Hindlimb muscle (tissue), 1 donor: ENCODE measurements at regions not wholly inside any gene's neighbourhood (a gene's known extent, or its start where the extent isn't known, plus 50 kb on each side); places are given as distances from the start of the nearest gene placed in this dataset.
"Not testable (repeated sequence)": the region's sequence is repeated elsewhere in the genome, so short reads cannot be mapped to it uniquely, and the experiment has no call there.

Experiments
- DNase-seq: peaks from one replicate; pipeline ENCODE4 v3.0.0-alpha.2; 2013

GRCh38 chr12:124130691-124131591 is 157.9 kb downstream of the ZNF664 start:
- DNase-seq = no peak

- DNase-seq = no peak
These were observed 158.6 kb downstream of the ZNF664 start for GRCh38 chr12:124131659-124132058.

- no peak for DNase-seq
These were observed 159.5 kb downstream of the ZNF664 start for GRCh38 chr12:124132530-124132929.

DNA sequence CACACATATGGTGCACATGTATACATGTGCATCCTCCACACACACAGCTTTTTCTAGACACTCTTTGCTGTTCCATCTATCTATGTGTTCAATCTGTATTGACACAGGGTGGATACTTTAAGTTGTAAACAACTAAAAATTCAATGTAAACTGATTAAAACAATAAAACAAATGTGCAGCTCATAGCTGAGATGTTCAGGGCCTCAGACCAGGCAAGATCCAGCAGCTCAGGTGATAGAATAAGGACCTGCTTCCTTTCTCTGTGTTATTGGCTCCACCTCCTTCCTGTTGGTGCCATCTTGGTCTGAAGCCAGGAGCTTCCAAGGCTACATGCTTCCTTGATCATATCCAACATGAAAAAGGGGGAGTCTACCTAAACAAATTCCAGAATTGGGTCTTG is 158.1 kb upstream of the RFLNA start:
- DNase-seq = no peak

- no peak for DNase-seq
These were observed 153.9 kb upstream of the RFLNA start for GRCh38 chr12:124140944-124141486.

DNA sequence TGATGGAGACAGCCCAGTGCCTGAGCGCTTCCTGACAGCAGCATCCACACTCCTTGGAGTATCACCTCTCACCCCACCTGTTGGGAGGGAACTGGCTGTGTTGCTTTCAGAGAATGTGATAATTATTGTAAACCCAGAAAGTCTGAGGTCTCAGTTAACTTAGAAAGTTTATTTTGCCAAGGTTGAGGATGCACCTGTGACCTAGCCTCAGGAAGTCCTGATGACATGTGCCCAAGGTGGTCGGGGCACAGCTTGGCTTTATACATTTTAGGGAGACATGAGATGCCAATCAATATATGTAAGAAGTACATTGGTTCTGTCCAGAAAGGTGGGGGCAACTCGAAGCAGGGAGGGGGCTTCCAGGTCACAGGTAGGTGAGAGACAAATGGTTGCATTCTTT is 153.3 kb upstream of the RFLNA start:
- not testable (repeated sequence) for DNase-seq

- DNase-seq = no peak
These were observed 152.4 kb upstream of the RFLNA start for GRCh38 chr12:124142395-124143035.

DNA sequence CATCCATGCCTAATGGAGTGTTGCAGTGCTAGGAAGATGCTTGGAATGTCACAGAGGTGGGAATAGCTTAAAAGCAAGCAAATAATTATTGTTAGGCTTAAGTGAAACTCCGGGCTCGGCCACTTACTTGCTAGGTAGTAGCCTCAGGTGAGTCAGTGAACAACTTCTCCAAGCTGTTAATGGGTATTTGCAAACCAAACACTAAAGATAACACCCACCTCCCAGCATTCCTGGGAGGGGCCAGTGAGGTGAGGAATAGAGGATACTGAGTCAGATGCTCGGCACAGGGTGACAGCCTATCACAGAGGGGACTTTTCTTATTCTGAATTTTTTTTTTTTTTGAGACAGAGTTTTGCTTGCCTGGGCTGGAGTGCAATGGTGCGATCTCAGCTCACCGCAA is 151.2 kb upstream of the RFLNA start:
- DNase-seq = no peak

GRCh38 chr12:124144531-124145194 is 150.2 kb upstream of the RFLNA start:
- DNase-seq = no peak

DNA sequence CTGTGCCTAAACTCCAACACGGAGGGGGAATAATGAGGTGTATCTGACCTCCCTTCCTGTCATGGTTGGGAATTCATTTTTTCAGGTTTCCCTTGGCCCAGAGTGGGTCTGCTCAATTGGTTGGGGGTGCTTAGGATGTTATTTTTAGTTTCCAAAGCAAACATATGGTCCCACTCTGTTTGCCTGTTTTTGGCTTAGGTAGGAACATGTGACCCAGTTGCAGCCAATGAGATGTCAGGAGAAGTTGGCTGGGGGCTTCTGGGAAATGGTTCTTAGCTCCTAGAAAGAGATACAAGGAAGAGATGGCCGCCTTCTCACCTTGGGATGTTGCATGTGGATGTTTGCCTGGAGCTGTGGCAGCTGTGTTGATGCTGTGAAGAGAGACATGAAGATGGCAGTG is 147.9 kb upstream of the RFLNA start:
- DNase-seq = no peak

GRCh38 chr12:124147575-124147974 is 147.3 kb upstream of the RFLNA start:
- DNase-seq = no peak

GRCh38 chr12:124148481-124149273 is 146.2 kb upstream of the RFLNA start:
- DNase-seq = peak; percentile 49

GRCh38 chr12:124149287-124149686 is 145.6 kb upstream of the RFLNA start:
- no peak for DNase-seq

GRCh38 chr12:124150168-124150567 is 144.7 kb upstream of the RFLNA start:
- DNase-seq = no peak

- DNase-seq = no peak
These were observed 143.3 kb upstream of the RFLNA start for GRCh38 chr12:124151583-124151982.

GRCh38 chr12:124152731-124153130 is 142.2 kb upstream of the RFLNA start:
- DNase-seq = no peak

- no peak for DNase-seq
These were observed 141.5 kb upstream of the RFLNA start for GRCh38 chr12:124153392-124153791.

DNA sequence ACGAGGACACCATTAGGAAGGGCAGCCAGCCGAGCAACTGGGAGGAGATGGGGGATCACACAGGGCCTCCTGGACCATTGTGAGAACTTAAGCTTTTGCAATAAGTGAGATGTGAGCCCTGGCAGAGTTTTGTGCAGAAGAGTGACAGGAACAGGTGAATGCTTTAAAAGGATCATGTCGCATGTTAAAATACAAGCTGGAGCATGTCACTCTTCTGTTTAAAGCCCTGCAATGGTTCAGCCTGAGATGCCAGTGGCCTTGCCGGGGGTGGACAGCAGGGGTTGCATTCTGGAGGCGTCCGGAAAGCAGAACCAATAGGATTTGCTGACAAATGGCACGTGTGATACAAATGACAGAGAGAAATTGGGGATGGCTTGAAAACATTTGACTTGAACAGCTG is 137.5 kb upstream of the RFLNA start:
- no peak for DNase-seq

DNA sequence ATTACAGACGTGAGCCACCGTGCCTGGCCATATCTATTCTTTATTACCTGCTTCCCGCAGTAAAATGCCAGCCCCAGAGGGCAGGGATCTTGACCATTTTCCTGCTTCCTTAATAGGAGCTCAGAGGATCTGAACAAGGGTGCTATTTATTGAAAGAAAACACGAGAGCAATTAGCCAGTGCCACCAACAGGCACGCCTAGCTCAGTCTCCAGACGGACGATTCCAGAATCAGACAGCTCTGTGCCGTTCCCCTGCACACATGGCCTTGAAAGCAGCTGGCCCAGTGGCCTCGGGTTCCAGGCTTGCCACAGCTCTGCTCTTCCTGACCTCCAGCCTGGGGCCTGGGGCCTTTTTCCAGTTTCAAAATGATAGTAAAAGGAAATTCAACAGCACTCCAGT is 135.2 kb upstream of the RFLNA start:
- no peak for DNase-seq

GRCh38 chr12:124160097-124160756 is 134.7 kb upstream of the RFLNA start:
- peak; percentile 34 for DNase-seq

DNA sequence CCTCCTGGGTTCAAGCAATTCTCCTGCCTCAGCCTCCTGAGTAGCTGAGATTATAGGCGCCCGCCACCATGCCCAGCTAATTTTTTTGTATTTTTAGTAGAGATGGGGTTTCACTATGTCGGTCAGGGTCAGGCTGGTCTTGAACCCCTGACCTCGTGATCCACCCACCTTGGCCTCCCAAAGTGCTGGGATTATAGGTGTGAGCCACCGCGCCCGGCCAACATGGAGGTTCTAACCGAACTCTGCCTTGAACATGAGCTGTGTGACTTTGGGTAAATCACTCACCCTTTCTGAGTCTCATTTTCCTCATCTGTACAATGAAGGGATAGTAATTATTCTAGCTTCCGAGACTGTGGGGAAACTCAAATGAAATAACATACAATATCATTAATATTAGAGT is 133.5 kb upstream of the RFLNA start:
- DNase-seq = not testable (repeated sequence)
